ENCODE measurements at regions not wholly inside any gene's neighbourhood (a gene's known extent, or its start where the extent isn't known, plus 50 kb on each side); places are given as distances from the start of the nearest gene placed in this dataset.

DNA sequence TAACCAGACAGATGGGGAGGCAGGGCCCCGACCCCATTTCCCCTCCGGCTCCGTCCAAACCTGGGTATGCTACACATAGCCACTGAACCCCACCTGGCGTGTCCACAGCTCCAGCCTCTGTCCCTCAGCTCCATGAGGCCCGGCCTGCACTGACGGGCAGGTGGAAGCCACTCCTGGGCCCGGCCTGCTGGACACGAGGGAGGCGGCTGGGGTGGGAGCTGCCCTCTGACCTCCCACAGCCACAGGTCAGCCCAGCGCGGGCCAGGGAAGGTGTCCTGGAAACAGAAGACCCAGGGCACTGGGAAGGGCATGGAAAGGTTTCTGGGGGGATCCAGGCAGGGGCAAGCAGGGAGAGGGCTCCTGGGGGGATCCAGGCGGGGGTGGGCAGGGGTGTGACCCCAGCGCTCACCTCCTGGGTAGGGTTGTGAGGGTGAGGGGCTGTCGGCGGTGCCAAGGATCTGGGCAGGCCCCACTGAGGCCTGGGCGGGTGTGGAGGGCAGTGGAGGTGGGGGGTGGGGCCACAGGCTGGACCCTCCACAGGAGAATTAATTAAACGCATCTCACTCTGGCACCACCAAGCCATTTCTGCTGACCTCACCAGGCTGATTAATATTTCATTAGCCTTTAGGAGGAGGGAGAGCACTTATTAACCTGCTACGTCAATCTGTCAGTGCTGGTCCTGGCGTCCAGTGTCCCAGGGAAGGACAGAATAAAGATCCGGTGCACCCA is 108.9 kb downstream of the UNCX start:
- no CpG with 5 or more reads among the region's 20 CpGs for WGBS (ENCODE audit: extremely low coverage, insufficient coverage, low lambda C conversion rate)
- Histone ChIP-seq H3K79me1 (ENCODE audit: low read length) (no peaks in the 10 kb centered on the region), H3K27ac (ENCODE audit: low read depth, low read length) (no peak overlapping the region)

GRCh38 chr7:1342090-1342640 is 109.5 kb downstream of the UNCX start:
- H3K27me3 ChIP-seq (ENCODE audit: insufficient read depth, low read length, poor library complexity) = no peaks in the 10 kb centered on the region
- no peaks in the 10 kb centered on the region for H3K36me3 ChIP-seq (ENCODE audit: control insufficient read depth, insufficient read depth, low read length)
- H2BK120ac ChIP-seq (ENCODE audit: low read depth, low read length) = no peak overlapping the region
- H2BK5ac ChIP-seq (ENCODE audit: low read length) = no peak overlapping the region
- H3K56ac ChIP-seq (ENCODE audit: low read length) = no peak overlapping the region
- H2AK5ac ChIP-seq (ENCODE audit: low read length) = no peak overlapping the region
- no peak overlapping the region for H4K8ac ChIP-seq (ENCODE audit: low read depth, low read length)
- no peak overlapping the region for H3K27ac ChIP-seq (ENCODE audit: low read depth, low read length)
- no peak overlapping the region for H3K18ac ChIP-seq (ENCODE audit: low read length)
- H3K9ac ChIP-seq (ENCODE audit: low read length) = no peak overlapping the region
- no peak overlapping the region for H3K4ac ChIP-seq (ENCODE audit: low read depth, low read length)
- no peak overlapping the region for H3K4me3 ChIP-seq (ENCODE audit: low read length)
- no peak overlapping the region for H4K5ac ChIP-seq (ENCODE audit: low read length)
- no peaks in the 10 kb centered on the region for H3K79me2 ChIP-seq (ENCODE audit: control insufficient read depth, insufficient read depth, low read length)
- no peak for DNase-seq
- H3K23ac ChIP-seq (ENCODE audit: low read length) = no peak overlapping the region
- no peaks in the 10 kb centered on the region for H3K4me1 ChIP-seq (ENCODE audit: control insufficient read depth, low read depth, low read length)
- WGBS (ENCODE audit: extremely low coverage, insufficient coverage, low lambda C conversion rate) = no CpG with 5 or more reads among the region's 12 CpGs
- H3K4me2 ChIP-seq (ENCODE audit: low read length) = no peak overlapping the region
- H3K79me1 ChIP-seq (ENCODE audit: low read length) = no peaks in the 10 kb centered on the region
- no peak overlapping the region for H2BK15ac ChIP-seq (replicated peaks; ENCODE audit: low read depth)

More for the DNA sequence above, 108.9 kb downstream of the UNCX start:
- Histone ChIP-seq H4K5ac (ENCODE audit: low read length) (no peak overlapping the region), H3K56ac (ENCODE audit: low read length) (no peak overlapping the region), H3K9ac (ENCODE audit: low read length) (no peak overlapping the region), H3K36me3 (ENCODE audit: control insufficient read depth, insufficient read depth, low read length) (no peaks in the 10 kb centered on the region), H3K27me3 (ENCODE audit: insufficient read depth, low read length, poor library complexity) (no peaks in the 10 kb centered on the region), H2AK5ac (ENCODE audit: low read length) (no peak overlapping the region), H2BK15ac (replicated peaks; ENCODE audit: low read depth) (no peak overlapping the region), H3K18ac (ENCODE audit: low read length) (no peak overlapping the region), H4K8ac (ENCODE audit: low read depth, low read length) (no peak overlapping the region), H3K23ac (ENCODE audit: low read length) (no peak overlapping the region), H3K4ac (ENCODE audit: low read depth, low read length) (no peak overlapping the region), H3K4me1 (ENCODE audit: control insufficient read depth, low read depth, low read length) (no peaks in the 10 kb centered on the region), H3K4me2 (ENCODE audit: low read length) (no peak overlapping the region), H3K79me2 (ENCODE audit: control insufficient read depth, insufficient read depth, low read length) (no peaks in the 10 kb centered on the region), H2BK120ac (ENCODE audit: low read depth, low read length) (no peak overlapping the region), H3K4me3 (ENCODE audit: low read length) (no peak overlapping the region), H2BK5ac (ENCODE audit: low read length) (no peak overlapping the region)
- DNase-seq = no peak

- Histone ChIP-seq H3K18ac (ENCODE audit: low read length) (no peak overlapping the region), H3K36me3 (ENCODE audit: control insufficient read depth, insufficient read depth, low read length) (no peaks in the 10 kb centered on the region), H3K23ac (ENCODE audit: low read length) (no peak overlapping the region)
Observed at GRCh38 chr7:1343551-1343950, 110.9 kb downstream of the UNCX start.

GRCh38 chr7:1344421-1344820 is 111.7 kb downstream of the UNCX start:
- Histone ChIP-seq H2BK120ac (ENCODE audit: low read depth, low read length) (no peak overlapping the region), H3K23ac (ENCODE audit: low read length) (no peak overlapping the region), H3K4me2 (ENCODE audit: low read length) (no peak overlapping the region), H2BK5ac (ENCODE audit: low read length) (no peak overlapping the region), H3K27ac (ENCODE audit: low read depth, low read length) (no peak overlapping the region), H4K8ac (ENCODE audit: low read depth, low read length) (no peak overlapping the region), H3K4me3 (ENCODE audit: low read length) (no peak overlapping the region), H3K4me1 (ENCODE audit: control insufficient read depth, low read depth, low read length) (no peaks in the 10 kb centered on the region), H3K56ac (ENCODE audit: low read length) (no peak overlapping the region), H3K18ac (ENCODE audit: low read length) (no peak overlapping the region), H3K27me3 (ENCODE audit: insufficient read depth, low read length, poor library complexity) (no peaks in the 10 kb centered on the region), H2BK15ac (replicated peaks; ENCODE audit: low read depth) (no peak overlapping the region), H2AK5ac (ENCODE audit: low read length) (no peak overlapping the region), H3K79me1 (ENCODE audit: low read length) (no peaks in the 10 kb centered on the region), H3K36me3 (ENCODE audit: control insufficient read depth, insufficient read depth, low read length) (no peaks in the 10 kb centered on the region), H3K4ac (ENCODE audit: low read depth, low read length) (no peak overlapping the region), H3K79me2 (ENCODE audit: control insufficient read depth, insufficient read depth, low read length) (no peaks in the 10 kb centered on the region), H4K5ac (ENCODE audit: low read length) (no peak overlapping the region), H3K9ac (ENCODE audit: low read length) (no peak overlapping the region)
- DNase-seq = no peak
- no CpG with 5 or more reads among the region's 12 CpGs for WGBS (ENCODE audit: extremely low coverage, insufficient coverage, low lambda C conversion rate)

More at GRCh38 chr7:1343551-1343950, 110.9 kb downstream of the UNCX start:
- Histone ChIP-seq H3K27me3 (ENCODE audit: insufficient read depth, low read length, poor library complexity) (no peaks in the 10 kb centered on the region), H3K4ac (ENCODE audit: low read depth, low read length) (no peak overlapping the region), H3K9ac (ENCODE audit: low read length) (no peak overlapping the region), H2AK5ac (ENCODE audit: low read length) (no peak overlapping the region), H2BK15ac (replicated peaks; ENCODE audit: low read depth) (no peak overlapping the region), H2BK120ac (ENCODE audit: low read depth, low read length) (no peak overlapping the region), H3K56ac (ENCODE audit: low read length) (no peak overlapping the region), H3K4me2 (ENCODE audit: low read length) (no peak overlapping the region), H4K5ac (ENCODE audit: low read length) (no peak overlapping the region), H3K4me1 (ENCODE audit: control insufficient read depth, low read depth, low read length) (no peaks in the 10 kb centered on the region), H3K4me3 (ENCODE audit: low read length) (no peak overlapping the region), H3K27ac (ENCODE audit: low read depth, low read length) (no peak overlapping the region), H3K79me1 (ENCODE audit: low read length) (no peaks in the 10 kb centered on the region), H4K8ac (ENCODE audit: low read depth, low read length) (no peak overlapping the region), H3K79me2 (ENCODE audit: control insufficient read depth, insufficient read depth, low read length) (no peaks in the 10 kb centered on the region), H2BK5ac (ENCODE audit: low read length) (no peak overlapping the region)
- DNase-seq = no peak
- no CpG with 5 or more reads among the region's 10 CpGs for WGBS (ENCODE audit: extremely low coverage, insufficient coverage, low lambda C conversion rate)

- H3K56ac ChIP-seq (ENCODE audit: low read length) = no peak overlapping the region
- H3K18ac ChIP-seq (ENCODE audit: low read length) = no peak overlapping the region
- H3K79me2 ChIP-seq (ENCODE audit: control insufficient read depth, insufficient read depth, low read length) = no peaks in the 10 kb centered on the region
- H3K4ac ChIP-seq (ENCODE audit: low read depth, low read length) = no peak overlapping the region
- no peak overlapping the region for H3K9ac ChIP-seq (ENCODE audit: low read length)
- H3K27me3 ChIP-seq (ENCODE audit: insufficient read depth, low read length, poor library complexity) = no peaks in the 10 kb centered on the region
- no peak overlapping the region for H2AK5ac ChIP-seq (ENCODE audit: low read length)
- WGBS (ENCODE audit: extremely low coverage, insufficient coverage, low lambda C conversion rate) = no CpG with 5 or more reads among the region's 25 CpGs
- H3K27ac ChIP-seq (ENCODE audit: low read depth, low read length) = no peak overlapping the region
- H2BK5ac ChIP-seq (ENCODE audit: low read length) = no peak overlapping the region
- no peaks in the 10 kb centered on the region for H3K4me1 ChIP-seq (ENCODE audit: control insufficient read depth, low read depth, low read length)
- H3K4me2 ChIP-seq (ENCODE audit: low read length) = no peak overlapping the region
- no peak overlapping the region for H4K5ac ChIP-seq (ENCODE audit: low read length)
- no peak for DNase-seq
- H3K36me3 ChIP-seq (ENCODE audit: control insufficient read depth, insufficient read depth, low read length) = no peaks in the 10 kb centered on the region
- no peak overlapping the region for H2BK15ac ChIP-seq (replicated peaks; ENCODE audit: low read depth)
- no peaks in the 10 kb centered on the region for H3K79me1 ChIP-seq (ENCODE audit: low read length)
- H2BK120ac ChIP-seq (ENCODE audit: low read depth, low read length) = no peak overlapping the region
- H3K23ac ChIP-seq (ENCODE audit: low read length) = no peak overlapping the region
- H4K8ac ChIP-seq (ENCODE audit: low read depth, low read length) = no peak overlapping the region
- H3K4me3 ChIP-seq (ENCODE audit: low read length) = no peak overlapping the region
Observed at GRCh38 chr7:1344981-1345701, 112.5 kb downstream of the UNCX start.

Measured in mesendoderm (in vitro differentiated cells).